ENCODE measurements at regions not wholly inside any gene's neighbourhood (a gene's known extent, or its start where the extent isn't known, plus 50 kb on each side); places are given as distances from the start of the nearest gene placed in this dataset.

GRCh38 chr13:22599156-22599555 is 581.6 kb upstream of the SGCG start (continued):
- TF ChIP-seq SIN3A (IDR thresholded peaks at IDR 0.05; ENCODE audit: borderline replicate concordance, low read depth, low read length) (no peak), USF1 (IDR thresholded peaks at IDR 0.05; ENCODE audit: borderline replicate concordance, low read depth) (no peak), NFIC (IDR thresholded peaks at IDR 0.05; ENCODE audit: borderline replicate concordance) (no peak)

DNA sequence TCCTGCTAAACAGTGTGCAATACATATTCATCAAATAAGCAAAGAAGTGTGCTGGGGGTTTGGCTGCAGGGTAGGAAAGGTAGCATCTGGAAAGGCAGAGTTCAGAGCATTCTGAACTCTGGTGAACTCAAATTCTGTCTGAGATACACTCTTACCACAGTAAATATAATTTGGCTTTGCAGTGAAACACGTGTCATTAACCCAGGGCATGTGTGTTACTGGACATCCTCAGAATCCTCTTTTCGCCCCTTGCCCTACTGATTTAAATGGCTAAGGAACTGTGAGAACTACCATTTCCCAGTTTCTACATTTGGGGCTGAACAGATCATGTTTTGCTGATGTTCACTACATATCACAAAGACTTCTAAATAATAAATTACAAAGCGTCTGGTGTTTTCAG is 562.8 kb upstream of the SGCG start:
- Histone ChIP-seq H3K9me3 (no peaks in the 10 kb centered on the region), H3F3A (replicated peaks; ENCODE audit: insufficient read depth) (no peaks in the 10 kb centered on the region), H3K9ac (no peak overlapping the region), H3K27ac (ENCODE audit: low read depth in 2 of 2, low read length in 1 of 2) (no peak overlapping the region), H3K79me2 (ENCODE audit: insufficient read depth) (no peaks in the 10 kb centered on the region), H3K9me2 (no peaks in the 10 kb centered on the region), H3K4me1 (ENCODE audit: control insufficient read depth in 1 of 2, insufficient read depth in 2 of 2, low read depth in 1 of 2, low read length in 1 of 2) (no peaks in the 10 kb centered on the region), H3K36me3 (replicated peaks in 1 of 2; ENCODE audit: control insufficient read depth in 1 of 2, insufficient read depth in 2 of 2, low read length in 1 of 2) (no peaks in the 10 kb centered on the region), H4K20me1 (ENCODE audit: insufficient read depth) (no peaks in the 10 kb centered on the region), H3K27me3 (ENCODE audit: insufficient read depth) (no peaks in the 10 kb centered on the region), H2AFZ (ENCODE audit: low read depth) (no peak overlapping the region), H3K4me2 (no peak overlapping the region), H3K4me3 (ENCODE audit: low read depth in 2 of 2, low read length in 1 of 2) (no peak overlapping the region)
- ChIA-PET CTCF (no interaction called here), POLR2A (no interaction called here)
- no peak for DNase-seq
- no peak for TF ChIP-seq JUND (IDR thresholded peaks at IDR 0.05)
- no peak for TF ChIP-seq POLR2AphosphoS5 (IDR thresholded peaks at IDR 0.05; ENCODE audit: low read depth, low read length)
- no peak for TF ChIP-seq RAD21 (IDR thresholded peaks at IDR 0.05; ENCODE audit: low read length)
- TF ChIP-seq TCF12 (IDR thresholded peaks at IDR 0.05) = no peak
- TF ChIP-seq CHD2 (IDR thresholded peaks at IDR 0.05; ENCODE audit: low read length, partially characterized antibody) = no peak
- no peak for TF ChIP-seq MEF2A (IDR thresholded peaks at IDR 0.05; ENCODE audit: borderline replicate concordance, low read depth)
- no peak for TF ChIP-seq FOSL2 (IDR thresholded peaks at IDR 0.05; ENCODE audit: borderline replicate concordance, low read depth)
- no peak for TF ChIP-seq RFX5 (IDR thresholded peaks at IDR 0.05; ENCODE audit: low read length)
- TF ChIP-seq, protein P1, sequence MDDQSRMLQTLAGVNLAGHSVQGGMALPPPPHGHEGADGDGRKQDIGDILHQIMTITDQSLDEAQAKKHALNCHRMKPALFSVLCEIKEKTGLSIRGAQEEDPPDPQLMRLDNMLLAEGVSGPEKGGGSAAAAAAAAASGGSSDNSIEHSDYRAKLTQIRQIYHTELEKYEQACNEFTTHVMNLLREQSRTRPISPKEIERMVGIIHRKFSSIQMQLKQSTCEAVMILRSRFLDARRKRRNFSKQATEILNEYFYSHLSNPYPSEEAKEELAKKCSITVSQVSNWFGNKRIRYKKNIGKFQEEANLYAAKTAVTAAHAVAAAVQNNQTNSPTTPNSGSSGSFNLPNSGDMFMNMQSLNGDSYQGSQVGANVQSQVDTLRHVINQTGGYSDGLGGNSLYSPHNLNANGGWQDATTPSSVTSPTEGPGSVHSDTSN (IDR thresholded peaks at IDR 0.05) = no peak
- TF ChIP-seq MXI1 (IDR thresholded peaks at IDR 0.05; ENCODE audit: low read depth, low read length) = no peak
- no peak for TF ChIP-seq REST (IDR thresholded peaks at IDR 0.05; ENCODE audit: low read depth, low read length)
- no peak for TF ChIP-seq TEAD4 (IDR thresholded peaks at IDR 0.05; ENCODE audit: borderline replicate concordance, insufficient read depth)
- TF ChIP-seq ELF1 (IDR thresholded peaks at IDR 0.05) = no peak
- TF ChIP-seq NFIC (IDR thresholded peaks at IDR 0.05; ENCODE audit: borderline replicate concordance) = no peak
- TF ChIP-seq RCOR1 (IDR thresholded peaks at IDR 0.05; ENCODE audit: low read length) = no peak
- 13% methylated on average over 3 of the region's 3 CpGs for WGBS (ENCODE audit: low lambda C conversion rate)

Measured in SK-N-SH (cell line).